ENCODE measurements at regions not wholly inside any gene's neighbourhood (a gene's known extent, or its start where the extent isn't known, plus 50 kb on each side); places are given as distances from the start of the nearest gene placed in this dataset.

- TF ChIP-seq CTCF (conservative IDR thresholded peaks at IDR 0.05; ENCODE audit: low read depth, low read length) (no peak), EZH2 (IDR thresholded peaks at IDR 0.05; ENCODE audit: borderline replicate concordance, low read depth, low read length, poor library complexity, severe bottlenecking) (no peak)
Observed at GRCh38 chr20:58046311-58046710, 182.1 kb downstream of the ANKRD60 start.
